Skeletal muscle tissue (tissue), 3 donors: ENCODE measurements at regions not wholly inside any gene's neighbourhood (a gene's known extent, or its start where the extent isn't known, plus 50 kb on each side); places are given as distances from the start of the nearest gene placed in this dataset.

Experiments
- H3K27ac ChIP-seq: one replicate; pipeline ENCODE4 v1.7.0; 2013; ENCODE audit warnings: mild to moderate bottlenecking, low read depth, low read length, inconsistent platforms
- H3K27me3 ChIP-seq, 3 donors: one replicate each; pipeline ENCODE4 v1.7.0; 2013; ENCODE audit warnings: low read length in 3 of 3; ENCODE audit not compliant: control insufficient read depth in 3 of 3, insufficient read depth in 3 of 3
- H3K36me3 ChIP-seq, 3 donors: one replicate each; pipeline ENCODE4 v1.7.0; 2013; ENCODE audit warnings: low read length in 3 of 3; ENCODE audit not compliant: control insufficient read depth in 3 of 3, insufficient read depth in 3 of 3
- H3K4me1 ChIP-seq, 3 donors: one replicate each; pipeline ENCODE4 v1.7.0; 2013; ENCODE audit warnings: low read length in 3 of 3, mild to moderate bottlenecking in 3 of 3; ENCODE audit not compliant: control insufficient read depth in 3 of 3, insufficient read depth in 3 of 3
- H3K4me3 ChIP-seq, 3 donors: one replicate each; pipeline ENCODE4 v1.7.0; 2013; ENCODE audit warnings: low read length in 3 of 3
- H3K9ac ChIP-seq, 3 donors: one replicate each; pipeline ENCODE4 v1.7.0; 2013; ENCODE audit warnings: low read length in 3 of 3, mild to moderate bottlenecking in 3 of 3, moderate library complexity in 2 of 3, low read depth in 1 of 3
- H3K9me3 ChIP-seq, 3 donors: one replicate each; pipeline ENCODE4 v1.7.0; 2013; ENCODE audit warnings: low read length in 3 of 3; ENCODE audit not compliant: control insufficient read depth in 3 of 3
- donor health status: Osteomylitis.

GRCh38 chr13:90690458-90691080 lies 656.9 kb upstream of the MIR17HG start:
- H3K9me3 ChIP-seq = no peaks in the 10 kb centered on the region
- no peak overlapping the region for H3K4me3 ChIP-seq
- no peaks in the 10 kb centered on the region for H3K4me1 ChIP-seq
- no peak overlapping the region for H3K9ac ChIP-seq
- no peak overlapping the region for H3K27ac ChIP-seq
- H3K36me3 ChIP-seq = no peaks in the 10 kb centered on the region
- no peaks in the 10 kb centered on the region for H3K27me3 ChIP-seq

- Histone ChIP-seq H3K27me3 (no peaks in the 10 kb centered on the region), H3K9me3 (no peaks in the 10 kb centered on the region), H3K4me1 (no peaks in the 10 kb centered on the region), H3K27ac (no peak overlapping the region), H3K4me3 (no peak overlapping the region), H3K9ac (no peak overlapping the region), H3K36me3 (no peaks in the 10 kb centered on the region)
These were observed 651.2 kb upstream of the MIR17HG start for GRCh38 chr13:90696254-90696653.

GRCh38 chr13:90696656-90697055 lies 650.8 kb upstream of the MIR17HG start:
- Histone ChIP-seq H3K9ac (no peak overlapping the region), H3K4me3 (no peak overlapping the region), H3K36me3 (no peaks in the 10 kb centered on the region), H3K4me1 (no peaks in the 10 kb centered on the region), H3K27ac (no peak overlapping the region), H3K27me3 (no peaks in the 10 kb centered on the region), H3K9me3 (no peaks in the 10 kb centered on the region)

GRCh38 chr13:90700340-90700739 lies 647.1 kb upstream of the MIR17HG start:
- no peaks in the 10 kb centered on the region for H3K27me3 ChIP-seq
- H3K9me3 ChIP-seq = no peaks in the 10 kb centered on the region
- no peak overlapping the region for H3K9ac ChIP-seq
- H3K27ac ChIP-seq = no peak overlapping the region
- no peaks in the 10 kb centered on the region for H3K4me1 ChIP-seq
- no peak overlapping the region for H3K4me3 ChIP-seq
- no peaks in the 10 kb centered on the region for H3K36me3 ChIP-seq

DNA sequence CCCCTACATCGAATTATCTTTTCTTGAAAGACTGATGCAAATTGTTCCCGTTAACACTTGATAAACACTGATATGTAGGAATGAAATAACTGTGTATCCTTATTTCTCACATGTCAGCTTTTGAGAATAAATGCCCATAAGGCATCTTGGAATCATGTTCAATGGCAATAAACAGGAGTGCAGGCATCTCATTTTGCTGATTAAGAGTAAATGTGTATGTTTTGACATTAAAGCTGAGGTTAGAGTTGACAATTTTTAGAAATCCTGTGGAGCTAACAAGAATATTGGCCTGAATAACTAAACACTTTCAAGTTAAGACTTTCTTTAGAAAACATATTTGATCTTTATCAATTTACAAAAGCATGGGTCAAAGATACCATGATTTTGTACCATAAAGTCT lies 646.2 kb upstream of the MIR17HG start:
- Histone ChIP-seq H3K4me3 (no peak overlapping the region), H3K36me3 (no peaks in the 10 kb centered on the region), H3K27ac (no peak overlapping the region), H3K27me3 (no peaks in the 10 kb centered on the region), H3K9me3 (no peaks in the 10 kb centered on the region), H3K4me1 (no peaks in the 10 kb centered on the region), H3K9ac (no peak overlapping the region)

DNA sequence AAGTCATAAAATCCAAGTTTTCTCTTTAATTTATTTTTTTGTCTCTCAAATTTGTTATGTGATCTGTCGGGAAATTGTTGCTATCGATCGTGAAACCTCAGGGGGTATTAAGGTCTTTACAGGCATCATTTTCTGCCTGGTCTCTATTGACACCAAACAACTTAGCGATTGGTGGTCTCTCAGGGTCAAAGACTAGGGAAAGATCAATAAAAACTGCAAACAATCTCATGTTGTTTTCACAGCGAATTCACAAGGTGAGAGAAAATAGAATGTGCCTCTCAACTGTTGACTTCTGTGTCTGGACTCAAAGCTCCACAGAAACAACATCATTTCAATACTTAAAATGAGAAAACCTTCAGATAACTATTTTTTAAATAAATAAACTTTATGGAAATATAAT lies 645.4 kb upstream of the MIR17HG start:
- Histone ChIP-seq H3K36me3 (no peaks in the 10 kb centered on the region), H3K27me3 (no peaks in the 10 kb centered on the region), H3K9me3 (no peaks in the 10 kb centered on the region), H3K9ac (no peak overlapping the region), H3K4me3 (no peak overlapping the region), H3K4me1 (no peaks in the 10 kb centered on the region), H3K27ac (no peak overlapping the region)

DNA sequence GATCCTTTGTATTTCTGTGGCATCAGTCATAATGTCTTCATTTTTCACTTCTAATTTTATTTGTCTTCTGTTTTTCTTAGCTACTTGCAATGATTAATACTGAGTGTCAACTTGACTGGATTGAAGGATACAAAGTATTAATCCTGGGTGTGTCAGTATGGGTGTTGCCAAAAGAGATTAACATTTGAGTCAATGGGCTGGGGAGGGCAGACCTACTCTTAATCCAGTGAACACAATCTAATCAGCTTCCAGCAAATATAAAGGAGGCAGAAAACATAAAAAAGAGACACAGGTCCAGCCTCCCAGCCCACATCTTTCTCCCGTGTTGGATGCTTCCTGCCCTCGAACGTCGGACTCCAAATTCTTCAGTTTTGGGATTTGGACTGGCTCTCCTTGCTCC lies 640.9 kb upstream of the MIR17HG start:
- Histone ChIP-seq H3K9me3 (no peaks in the 10 kb centered on the region), H3K4me1 (no peaks in the 10 kb centered on the region), H3K4me3 (no peak overlapping the region), H3K27me3 (no peaks in the 10 kb centered on the region), H3K9ac (no peak overlapping the region), H3K27ac (no peak overlapping the region), H3K36me3 (no peaks in the 10 kb centered on the region)

GRCh38 chr13:90708128-90708527 lies 639.4 kb upstream of the MIR17HG start:
- no peak overlapping the region for H3K27ac ChIP-seq
- H3K4me1 ChIP-seq = no peaks in the 10 kb centered on the region
- no peaks in the 10 kb centered on the region for H3K27me3 ChIP-seq
- H3K4me3 ChIP-seq = no peak overlapping the region
- H3K9me3 ChIP-seq = no peaks in the 10 kb centered on the region
- no peaks in the 10 kb centered on the region for H3K36me3 ChIP-seq
- no peak overlapping the region for H3K9ac ChIP-seq

- no peak overlapping the region for H3K27ac ChIP-seq
These were observed 638.2 kb upstream of the MIR17HG start for GRCh38 chr13:90709319-90709718.

GRCh38 chr13:90710164-90710759 lies 637.2 kb upstream of the MIR17HG start:
- H3K9ac ChIP-seq = no peak overlapping the region

More at GRCh38 chr13:90709319-90709718, 638.2 kb upstream of the MIR17HG start:
- Histone ChIP-seq H3K27me3 (no peaks in the 10 kb centered on the region), H3K9me3 (no peaks in the 10 kb centered on the region), H3K9ac (no peak overlapping the region), H3K4me3 (no peak overlapping the region), H3K4me1 (no peaks in the 10 kb centered on the region), H3K36me3 (no peaks in the 10 kb centered on the region)

More at GRCh38 chr13:90710164-90710759, 637.2 kb upstream of the MIR17HG start:
- no peak overlapping the region for H3K4me3 ChIP-seq
- H3K4me1 ChIP-seq = no peaks in the 10 kb centered on the region
- no peaks in the 10 kb centered on the region for H3K36me3 ChIP-seq
- no peaks in the 10 kb centered on the region for H3K27me3 ChIP-seq
- no peak overlapping the region for H3K27ac ChIP-seq
- no peaks in the 10 kb centered on the region for H3K9me3 ChIP-seq
